HG03066 (cell line): ENCODE measurements at regions not wholly inside any gene's neighbourhood (a gene's known extent, or its start where the extent isn't known, plus 50 kb on each side); places are given as distances from the start of the nearest gene placed in this dataset.
"Not testable (repeated sequence)": the region's sequence is repeated elsewhere in the genome, so short reads cannot be mapped to it uniquely, and the experiment has no call there.

Source experiments
- ATAC-seq: cut with Tn5 transposase; IDR thresholded peaks from one replicate; pipeline ENCODE4 v1.9.1; 2021; ENCODE audit warnings: low read depth; ENCODE audit not compliant: unreplicated experiment

GRCh38 chr12:84091651-84092050 is 820.9 kb downstream of the SLC6A15 start:
- ATAC-seq = no peak

DNA sequence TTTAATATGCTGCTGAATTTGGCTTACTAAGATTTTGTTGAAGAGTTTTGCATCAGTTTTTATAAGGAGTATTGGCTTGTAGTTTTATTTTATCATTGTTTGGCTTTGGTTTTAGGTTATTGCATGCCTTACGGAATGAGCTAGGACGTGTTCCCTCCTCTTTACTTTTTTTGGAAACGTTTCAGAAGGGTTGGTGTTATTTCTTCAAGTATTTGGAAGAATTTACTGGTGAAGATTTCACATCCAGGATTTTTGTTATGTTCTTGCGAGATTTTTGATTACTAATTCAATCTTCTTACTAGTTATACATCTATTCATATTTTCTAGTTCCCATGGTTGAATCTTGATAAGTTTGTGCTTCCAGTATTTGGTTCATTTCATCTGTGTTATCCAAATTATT is 823.2 kb downstream of the SLC6A15 start:
- no peak for ATAC-seq

DNA sequence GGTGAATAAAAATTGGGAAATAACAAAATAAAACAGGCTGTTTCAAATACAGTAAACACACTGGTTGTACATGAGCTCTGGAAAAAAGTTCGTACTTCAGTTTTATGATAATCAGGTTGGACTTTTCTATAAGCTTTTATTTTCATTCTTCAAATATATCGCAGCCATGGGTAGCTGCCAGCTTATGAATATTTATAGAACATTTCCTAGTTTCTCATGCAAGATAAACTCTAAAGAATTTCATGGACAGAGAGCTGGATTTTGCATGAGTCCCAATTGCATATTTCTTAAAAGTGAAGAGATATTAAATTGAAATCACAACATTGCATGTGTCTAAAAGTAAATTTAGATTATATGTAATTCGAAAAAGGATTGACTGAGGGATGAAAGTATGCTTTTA is 827.6 kb downstream of the SLC6A15 start:
- no peak for ATAC-seq

- no peak for ATAC-seq
Observed at GRCh38 chr12:84079626-84080025, 833.0 kb downstream of the SLC6A15 start.

- no peak for ATAC-seq
Observed at GRCh38 chr12:84077679-84078078, 834.9 kb downstream of the SLC6A15 start.

GRCh38 chr12:84075991-84076390 is 836.6 kb downstream of the SLC6A15 start:
- no peak for ATAC-seq

DNA sequence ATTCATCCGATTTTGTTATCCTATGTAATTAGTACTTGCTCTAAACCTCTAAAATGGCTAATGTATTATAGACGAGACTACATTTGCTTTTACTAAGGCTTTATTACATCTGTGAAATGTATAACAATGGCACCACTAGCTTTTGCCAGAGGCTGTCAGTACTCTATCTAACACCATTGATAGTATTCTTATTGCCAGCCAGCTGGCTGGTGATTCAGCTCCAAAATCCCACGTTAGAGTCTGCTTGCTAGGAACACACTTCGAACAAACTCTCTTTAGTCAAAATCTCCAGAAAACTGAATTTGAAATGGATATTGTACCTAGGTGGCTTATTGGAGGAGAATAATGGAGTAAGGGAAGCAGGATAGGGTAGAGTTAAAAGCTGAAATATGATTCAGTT is 839.2 kb downstream of the SLC6A15 start:
- no peak for ATAC-seq

- no peak for ATAC-seq
Observed at GRCh38 chr12:84072961-84073360, 839.6 kb downstream of the SLC6A15 start.

DNA sequence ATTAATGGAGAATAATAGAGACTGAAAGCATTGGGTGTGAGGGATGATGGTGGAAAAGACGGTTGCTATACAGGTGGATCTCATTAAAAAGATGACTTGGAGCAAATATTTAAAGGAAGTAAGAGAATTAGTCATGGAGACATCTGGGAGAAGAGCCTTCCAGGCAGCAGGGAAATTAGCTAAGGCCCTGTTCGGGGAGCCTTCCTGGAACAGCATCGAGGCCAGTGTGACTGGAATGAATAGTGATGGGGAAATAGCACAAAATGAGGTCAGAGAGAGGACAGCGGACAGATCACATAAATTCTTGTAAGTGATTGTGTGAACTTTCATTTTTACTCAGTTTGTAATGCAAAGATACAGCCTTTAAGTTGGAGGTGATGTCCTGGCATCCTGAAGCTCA is 842.3 kb downstream of the SLC6A15 start:
- ATAC-seq = no peak

DNA sequence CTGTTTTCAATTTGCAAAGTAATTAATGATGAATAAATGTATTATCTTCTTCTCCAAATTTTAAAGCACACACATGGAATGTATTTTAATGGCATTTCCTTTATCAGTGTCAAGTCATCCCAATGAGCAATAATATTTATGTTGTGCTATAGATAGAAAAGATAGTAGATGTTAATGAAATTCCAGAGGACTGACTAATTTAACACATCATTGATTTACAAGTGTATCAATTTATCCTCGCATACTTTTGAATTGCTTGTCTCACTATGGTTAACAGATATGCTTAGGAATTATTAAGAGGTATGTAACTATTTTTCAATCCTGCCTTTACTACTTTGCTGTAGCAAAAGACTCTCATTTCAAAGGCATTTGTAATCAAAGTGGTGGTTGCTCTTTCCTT is 842.9 kb downstream of the SLC6A15 start:
- no peak for ATAC-seq

- ATAC-seq = no peak
Observed at GRCh38 chr12:84069198-84069597, 843.4 kb downstream of the SLC6A15 start.

- no peak for ATAC-seq
Observed at GRCh38 chr12:84058136-84058535, 854.5 kb downstream of the SLC6A15 start.

- ATAC-seq = no peak
Observed at GRCh38 chr12:84054811-84055210, 857.8 kb downstream of the SLC6A15 start.

DNA sequence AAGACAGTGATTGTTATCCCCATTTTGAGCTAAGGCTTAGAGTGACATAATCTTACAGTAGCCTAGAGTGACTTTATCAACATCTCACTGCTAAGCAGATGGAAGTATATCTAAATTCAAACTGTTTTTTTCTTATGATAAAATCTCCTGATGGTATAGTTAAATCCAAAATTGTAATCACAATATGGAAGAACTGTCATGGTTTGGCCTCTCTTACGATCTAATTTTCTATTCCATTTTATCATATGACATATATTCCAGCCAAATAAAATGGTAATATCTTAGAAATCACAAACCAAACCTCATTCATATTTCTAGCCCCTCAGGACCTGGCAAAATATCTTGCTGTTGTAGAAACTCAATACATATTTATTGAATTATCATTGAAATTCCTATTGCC is 864.7 kb downstream of the SLC6A15 start:
- no peak for ATAC-seq

DNA sequence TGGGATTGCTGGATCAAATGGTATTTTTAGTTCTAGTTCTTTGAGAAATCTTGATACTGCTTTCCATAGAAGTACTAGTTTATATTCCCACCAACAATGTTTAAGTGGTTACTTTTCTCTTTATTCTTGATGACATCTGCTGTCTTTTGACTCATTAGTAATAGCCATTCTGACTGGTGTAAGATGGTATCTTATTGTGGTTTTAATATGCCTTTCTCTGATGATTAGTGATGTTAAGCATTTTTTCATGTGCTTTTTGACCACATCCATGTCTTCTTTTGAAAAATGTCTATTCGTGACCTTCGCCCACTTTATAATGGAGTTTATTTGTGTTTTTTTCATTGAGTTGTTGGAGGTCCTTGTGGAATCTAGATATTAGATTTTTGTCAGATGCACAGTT is 865.7 kb downstream of the SLC6A15 start:
- ATAC-seq = no peak

DNA sequence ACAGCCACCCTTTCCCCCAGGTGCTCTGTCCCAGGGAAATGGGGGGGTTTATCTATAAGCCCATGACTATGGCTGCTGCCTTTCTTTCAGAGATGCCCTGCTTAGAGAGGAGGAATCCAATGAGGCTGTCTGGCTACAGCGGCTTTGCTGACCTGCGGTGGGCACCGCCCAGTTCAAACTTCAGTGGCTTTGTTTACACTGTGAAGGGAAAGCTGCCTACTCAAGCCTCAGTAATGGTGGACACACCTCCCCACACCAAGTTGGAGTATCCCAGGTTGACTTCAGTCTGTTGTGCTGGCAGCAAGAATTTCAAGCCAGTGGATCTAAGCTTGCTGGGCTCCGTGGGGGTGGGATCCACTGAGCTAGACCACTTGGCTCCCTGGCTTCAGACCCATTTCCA is 869.2 kb downstream of the SLC6A15 start:
- no peak for ATAC-seq

- no peak for ATAC-seq
Observed at GRCh38 chr12:84038242-84038641, 874.4 kb downstream of the SLC6A15 start.

GRCh38 chr12:84036912-84037311 is 875.7 kb downstream of the SLC6A15 start:
- ATAC-seq = no peak

DNA sequence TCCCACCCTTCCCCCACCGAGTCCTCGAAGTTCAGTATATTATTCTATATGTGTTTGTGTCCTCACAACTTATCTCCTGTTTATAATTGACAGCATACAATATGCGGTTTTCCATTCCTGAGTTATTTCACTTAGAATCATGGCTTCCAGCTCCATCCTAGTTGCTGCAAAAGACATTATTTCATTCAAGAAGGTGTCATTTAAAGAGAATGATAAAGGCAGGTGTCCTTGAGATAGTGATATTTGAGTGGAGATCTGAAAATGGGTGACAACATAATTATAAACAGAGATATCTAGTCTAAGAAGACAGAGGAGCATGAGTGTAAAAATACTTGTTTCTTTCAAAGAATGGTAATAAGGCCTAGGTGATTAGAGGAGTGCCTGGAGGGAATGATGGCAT is 876.8 kb downstream of the SLC6A15 start:
- no peak for ATAC-seq

GRCh38 chr12:84034871-84035270 is 877.7 kb downstream of the SLC6A15 start:
- no peak for ATAC-seq

- ATAC-seq = no peak
Observed at GRCh38 chr12:84033162-84033561, 879.4 kb downstream of the SLC6A15 start.

DNA sequence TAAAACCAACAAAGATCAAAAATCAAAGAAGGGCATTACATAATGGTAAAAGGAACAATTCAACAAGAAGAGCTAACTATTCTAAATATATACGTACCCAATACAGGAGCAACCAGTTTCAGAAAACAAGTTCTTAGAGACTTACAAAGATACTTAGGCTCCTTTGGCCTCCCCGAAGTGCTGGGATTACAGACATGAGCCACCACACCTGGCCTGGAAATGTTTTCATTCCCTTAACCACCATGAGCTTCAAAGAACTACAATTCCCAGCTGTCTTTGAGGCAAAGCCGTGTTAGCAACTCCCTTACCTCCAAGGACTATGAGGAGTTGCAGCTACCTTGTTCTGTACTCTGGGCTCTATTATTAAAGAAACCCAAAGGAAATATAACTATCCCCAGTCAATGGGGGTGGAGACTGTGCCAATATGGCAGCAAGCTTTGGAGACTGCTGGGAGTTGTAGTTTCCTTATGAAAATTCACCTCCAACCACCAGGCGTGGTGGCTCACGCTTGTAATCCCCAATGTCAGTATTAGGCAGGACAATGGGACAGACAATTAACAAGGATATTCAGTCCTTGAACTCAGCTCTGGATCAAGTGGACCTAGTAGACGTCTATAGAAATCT is 893.9 kb downstream of the SLC6A15 start:
- ATAC-seq = not testable (repeated sequence)

- no peak for ATAC-seq
Observed at GRCh38 chr12:84016956-84017355, 895.6 kb downstream of the SLC6A15 start.
